ENCODE measurements at regions not wholly inside any gene's neighbourhood (a gene's known extent, or its start where the extent isn't known, plus 50 kb on each side); places are given as distances from the start of the nearest gene placed in this dataset.
"Not testable (repeated sequence)": the region's sequence is repeated elsewhere in the genome, so short reads cannot be mapped to it uniquely, and the experiment has no call there.

- no peak for TF ChIP-seq CTCF (IDR thresholded peaks at IDR 0.05; ENCODE audit: unreplicated experiment)
- intact Hi-C loops (cut with micrococcal nuclease) = no loop called here
- Mint-ChIP-seq H3K9me3 (ENCODE audit: unreplicated experiment) (peaks cover 15% of the 10 kb centered on the region), H3K27me3 (ENCODE audit: insufficient read depth, unreplicated experiment) (no peaks in the 10 kb centered on the region), H3K4me3 (ENCODE audit: unreplicated experiment) (no peak overlapping the region), H3K27ac (ENCODE audit: low read depth, unreplicated experiment) (peak overlapping the region; percentile 75), H3K36me3 (ENCODE audit: insufficient read depth, unreplicated experiment) (no peaks in the 10 kb centered on the region), H3K4me1 (ENCODE audit: insufficient read depth, unreplicated experiment) (peaks cover 17% of the 10 kb centered on the region)
- no peak for DNase-seq (ENCODE audit: unreplicated experiment)
- CTCF ChIA-PET = interaction anchor here (0.6 kb wide), 1 partner anchor 29 kb away, joined by 4 read pairs; no protein-coding TSS in a partner anchor
- no TSS peak for BruUV-seq (replicated peaks)
- POLR2A ChIA-PET = no interaction called here
Observed at GRCh38 chrX:25872786-25873185, 265.4 kb upstream of the MAGEB18 start.

GRCh38 chrX:25873196-25873595, 264.9 kb upstream of the MAGEB18 start:
- no TSS peak for BruUV-seq (replicated peaks)
- intact Hi-C loops (cut with micrococcal nuclease) = no loop called here
- ChIA-PET POLR2A (no interaction called here), CTCF (interaction anchor here (0.5 to 0.6 kb wide), 3 partner anchors 562 to 1161 kb away, joined by 3 to 4 read pairs (median 3); no protein-coding TSS in a partner anchor)
- H3K36me3 Mint-ChIP-seq (ENCODE audit: insufficient read depth, unreplicated experiment) = no peaks in the 10 kb centered on the region
- peak overlapping the region; percentile 75 for H3K27ac Mint-ChIP-seq (ENCODE audit: low read depth, unreplicated experiment)
- DNase-seq (ENCODE audit: unreplicated experiment) = peak; percentile 83
- no peak overlapping the region for H3K4me3 Mint-ChIP-seq (ENCODE audit: unreplicated experiment)
- H3K4me1 Mint-ChIP-seq (ENCODE audit: insufficient read depth, unreplicated experiment) = peaks cover 17% of the 10 kb centered on the region
- no peak for TF ChIP-seq CTCF (IDR thresholded peaks at IDR 0.05; ENCODE audit: unreplicated experiment)
- H3K27me3 Mint-ChIP-seq (ENCODE audit: insufficient read depth, unreplicated experiment) = no peaks in the 10 kb centered on the region
- H3K9me3 Mint-ChIP-seq (ENCODE audit: unreplicated experiment) = peaks cover 15% of the 10 kb centered on the region

DNA sequence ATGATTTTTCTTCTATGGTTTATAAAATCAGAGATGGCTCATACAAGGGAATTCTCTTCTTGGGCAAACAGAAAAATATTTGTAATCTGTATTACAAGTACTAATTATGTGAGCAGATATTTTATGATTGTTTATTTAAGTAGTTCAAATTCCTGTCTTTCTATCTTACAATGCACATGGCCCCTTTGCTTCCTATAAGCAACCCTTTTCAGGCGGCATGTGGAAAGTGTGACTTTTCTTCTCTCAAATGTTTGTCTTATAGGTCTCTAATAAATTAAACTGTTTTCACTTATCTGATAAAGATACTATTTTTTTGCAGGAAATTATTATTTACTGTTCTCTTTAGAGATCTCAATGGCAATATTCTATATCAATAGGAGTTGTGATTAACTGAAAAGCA, 259.3 kb upstream of the MAGEB18 start:
- no peaks in the 10 kb centered on the region for H3K27me3 Mint-ChIP-seq (ENCODE audit: insufficient read depth, unreplicated experiment)
- no peaks in the 10 kb centered on the region for H3K36me3 Mint-ChIP-seq (ENCODE audit: insufficient read depth, unreplicated experiment)
- no TSS peak for BruUV-seq (replicated peaks)

GRCh38 chrX:25882503-25882902, 255.6 kb upstream of the MAGEB18 start:
- POLR2A ChIA-PET; intact Hi-C loops (cut with micrococcal nuclease); H3K4me1 Mint-ChIP-seq (ENCODE audit: insufficient read depth, unreplicated experiment); H3K27me3 Mint-ChIP-seq (ENCODE audit: insufficient read depth, unreplicated experiment); DNase-seq (ENCODE audit: unreplicated experiment); H3K4me3 Mint-ChIP-seq (ENCODE audit: unreplicated experiment); H3K36me3 Mint-ChIP-seq (ENCODE audit: insufficient read depth, unreplicated experiment); BruUV-seq (replicated peaks); H3K27ac Mint-ChIP-seq (ENCODE audit: low read depth, unreplicated experiment); CTCF ChIA-PET: not testable (repeated sequence)
- peaks cover 11% of the 10 kb centered on the region for H3K9me3 Mint-ChIP-seq (ENCODE audit: unreplicated experiment)

More for the DNA sequence above, 259.3 kb upstream of the MAGEB18 start:
- Mint-ChIP-seq H3K27ac (ENCODE audit: low read depth, unreplicated experiment) (no peak overlapping the region), H3K4me3 (ENCODE audit: unreplicated experiment) (no peak overlapping the region), H3K4me1 (ENCODE audit: insufficient read depth, unreplicated experiment) (peaks cover 4% of the 10 kb centered on the region), H3K9me3 (ENCODE audit: unreplicated experiment) (peaks cover 7% of the 10 kb centered on the region)
- intact Hi-C loops (cut with micrococcal nuclease) = no loop called here
- TF ChIP-seq CTCF (IDR thresholded peaks at IDR 0.05; ENCODE audit: unreplicated experiment) = no peak
- no peak for DNase-seq (ENCODE audit: unreplicated experiment)
- ChIA-PET POLR2A (no interaction called here), CTCF (no interaction called here)

GRCh38 chrX:25897758-25898157, 240.4 kb upstream of the MAGEB18 start:
- no peaks in the 10 kb centered on the region for H3K36me3 Mint-ChIP-seq (ENCODE audit: insufficient read depth, unreplicated experiment)
- no TSS peak for BruUV-seq (replicated peaks)
- no peaks in the 10 kb centered on the region for H3K27me3 Mint-ChIP-seq (ENCODE audit: insufficient read depth, unreplicated experiment)
- no peak for TF ChIP-seq CTCF (IDR thresholded peaks at IDR 0.05; ENCODE audit: unreplicated experiment)
- no peak overlapping the region for H3K4me3 Mint-ChIP-seq (ENCODE audit: unreplicated experiment)
- H3K27ac Mint-ChIP-seq (ENCODE audit: low read depth, unreplicated experiment) = no peak overlapping the region
- ChIA-PET CTCF (no interaction called here), POLR2A (no interaction called here)
- intact Hi-C loops (cut with micrococcal nuclease) = no loop called here
- H3K4me1 Mint-ChIP-seq (ENCODE audit: insufficient read depth, unreplicated experiment) = no peaks in the 10 kb centered on the region
- no peak for DNase-seq (ENCODE audit: unreplicated experiment)
- peaks cover 21% of the 10 kb centered on the region for H3K9me3 Mint-ChIP-seq (ENCODE audit: unreplicated experiment)

DNA sequence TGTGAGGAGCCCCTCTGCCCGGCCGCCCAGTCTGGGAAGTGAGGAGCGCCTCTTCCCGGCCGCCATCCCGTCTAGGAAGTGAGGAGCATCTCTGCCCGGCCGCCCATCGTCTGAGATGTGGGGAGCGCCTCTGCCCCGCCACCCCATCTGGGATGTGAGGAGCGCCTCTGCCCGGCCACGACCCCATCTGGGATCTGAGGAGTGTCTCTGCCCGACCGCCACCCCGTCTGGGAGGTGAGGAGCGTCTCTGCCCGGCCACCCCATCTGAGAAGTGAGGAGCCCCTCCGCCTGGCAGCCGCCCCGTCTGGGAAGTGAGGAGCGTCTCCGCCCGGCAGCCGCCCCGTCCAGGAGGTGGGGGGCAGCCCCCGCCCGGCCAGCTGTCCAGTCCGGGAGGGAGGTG, 232.4 kb upstream of the MAGEB18 start:
- H3K4me3 Mint-ChIP-seq (ENCODE audit: unreplicated experiment); BruUV-seq (replicated peaks); H3K27ac Mint-ChIP-seq (ENCODE audit: low read depth, unreplicated experiment); H3K27me3 Mint-ChIP-seq (ENCODE audit: insufficient read depth, unreplicated experiment); H3K4me1 Mint-ChIP-seq (ENCODE audit: insufficient read depth, unreplicated experiment); DNase-seq (ENCODE audit: unreplicated experiment); intact Hi-C loops (cut with micrococcal nuclease); H3K36me3 Mint-ChIP-seq (ENCODE audit: insufficient read depth, unreplicated experiment); POLR2A ChIA-PET; CTCF ChIA-PET; H3K9me3 Mint-ChIP-seq (ENCODE audit: unreplicated experiment): not testable (repeated sequence)

Measured in MCF 10A (cell line).